NCI-H1694 treated with DMSO at 0.1 percent for 48 hours (cell line): ENCODE measurements at regions not wholly inside any gene's neighbourhood (a gene's known extent, or its start where the extent isn't known, plus 50 kb on each side); places are given as distances from the start of the nearest gene placed in this dataset.

Source experiments
- DNase-seq: peaks from one replicate; lab custom pipeline; 2025; lab: John Stamatoyannopoulos, UW

GRCh38 chr2:122873951-122874350 is 1118.5 kb downstream of the TSN start:
- no peak for DNase-seq

- no peak for DNase-seq
Measured at GRCh38 chr2:122875091-122875865, 1119.8 kb downstream of the TSN start.

DNA sequence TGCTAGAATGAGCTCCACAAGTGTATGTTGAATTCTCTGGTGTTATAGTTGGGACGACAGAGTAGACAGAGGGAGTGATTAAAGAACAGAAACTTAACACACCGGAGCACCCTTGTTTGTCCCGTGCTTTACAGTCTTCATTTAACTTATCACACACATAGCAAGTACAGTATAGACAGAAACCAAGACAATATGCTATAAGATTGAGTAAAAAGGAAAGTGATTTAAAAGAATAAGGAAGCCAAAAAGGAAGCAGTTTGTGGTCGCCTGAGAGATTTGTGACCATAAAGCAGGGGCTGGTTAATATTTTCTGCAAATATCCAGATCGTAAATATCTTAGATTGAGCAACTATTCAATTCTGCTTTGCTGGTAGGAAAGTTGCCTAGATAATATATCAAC is 1128.4 kb downstream of the TSN start:
- DNase-seq: no peak

DNA sequence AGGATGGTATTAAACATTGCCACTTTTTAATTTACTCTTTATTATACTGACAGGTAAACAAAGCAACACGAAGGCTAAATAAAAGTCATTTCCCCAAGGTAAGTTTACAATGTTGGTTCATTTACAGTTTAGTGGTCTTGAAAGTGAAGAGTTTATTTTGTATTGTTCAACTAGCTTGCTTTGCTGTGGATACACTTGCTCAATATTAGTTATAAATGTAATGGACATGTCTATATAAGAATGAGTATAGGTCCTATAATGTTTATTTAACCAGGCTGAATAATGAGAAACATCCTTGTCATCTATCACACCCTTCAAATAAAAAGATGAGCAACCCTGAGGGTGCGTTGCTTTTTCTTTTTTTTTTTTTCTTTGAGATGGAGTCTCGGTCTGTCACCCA is 1129.4 kb downstream of the TSN start:
- DNase-seq: no peak

- DNase-seq: no peak
Measured at GRCh38 chr2:122885436-122885835, 1130.0 kb downstream of the TSN start.

DNA sequence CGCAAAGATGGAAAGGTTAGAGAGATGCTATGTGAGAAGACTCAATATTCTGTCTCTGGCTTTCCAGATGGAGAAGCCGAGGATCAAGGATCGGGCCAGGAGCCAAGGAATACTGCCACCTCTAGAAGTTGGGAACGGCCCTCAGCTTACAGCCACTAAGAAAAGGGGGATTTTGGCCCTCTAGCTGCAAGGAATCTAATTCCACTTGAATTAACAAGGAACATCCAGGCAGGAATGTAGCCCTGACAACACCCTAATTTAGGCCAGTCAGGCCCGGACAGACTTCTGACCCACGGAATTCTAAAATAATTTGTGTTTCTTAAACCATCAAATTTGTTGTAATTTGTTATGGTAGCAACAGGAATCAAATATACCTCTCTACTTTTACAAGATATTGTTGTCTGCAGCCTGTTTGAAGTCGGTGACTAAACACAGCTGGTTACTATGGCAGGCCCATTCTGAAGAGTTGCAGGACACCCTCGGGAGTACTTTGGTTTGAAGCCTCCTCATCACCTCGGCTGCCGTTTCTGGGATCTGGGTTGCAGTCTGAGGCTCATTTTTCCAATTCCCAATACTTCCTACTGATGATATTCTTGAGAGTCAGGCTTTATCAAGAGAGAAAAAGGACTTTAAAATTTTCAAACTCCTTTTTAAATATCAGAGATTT is 1131.2 kb downstream of the TSN start:
- no peak for DNase-seq

DNA sequence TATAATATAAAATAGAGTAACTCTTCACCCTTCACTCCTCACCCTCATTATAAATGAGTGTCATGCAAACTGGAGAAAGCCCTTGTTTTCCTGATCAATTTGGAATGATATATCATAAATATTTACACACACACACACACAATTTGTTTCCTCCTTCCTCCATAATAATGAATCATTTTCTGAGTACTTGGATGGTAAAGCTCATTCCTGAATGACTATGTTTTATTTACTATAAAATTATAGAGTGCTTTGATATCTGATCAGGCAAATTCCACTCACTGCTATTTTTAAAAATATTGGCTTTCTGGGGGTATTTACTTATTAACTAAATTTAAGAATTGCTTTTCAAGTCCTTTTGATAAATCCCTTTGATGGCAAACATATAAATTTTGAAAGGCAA is 1125.5 kb upstream of the CNTNAP5 start:
- DNase-seq: no peak

DNA sequence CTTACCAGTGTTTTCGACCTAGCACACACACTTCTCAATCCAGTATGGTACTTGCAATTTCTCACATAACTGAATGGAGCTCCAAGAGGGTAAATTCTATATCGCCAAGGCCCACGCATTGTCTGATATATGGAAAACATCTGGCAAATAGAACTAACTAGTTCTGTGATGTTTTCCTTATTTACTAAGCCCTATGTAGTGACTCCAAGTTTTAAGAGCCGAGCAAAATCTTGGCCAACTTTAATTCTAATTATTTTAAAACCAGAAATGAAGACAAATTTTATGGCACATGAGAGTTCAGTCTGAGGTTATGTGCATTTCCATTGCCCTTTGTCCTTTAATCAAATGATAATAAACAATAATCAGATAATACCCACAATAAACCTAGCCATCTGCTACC is 1119.7 kb upstream of the CNTNAP5 start:
- DNase-seq: no peak

- DNase-seq: no peak
Measured at GRCh38 chr2:122908159-122908558, 1116.9 kb upstream of the CNTNAP5 start.

- DNase-seq: no peak
Measured at GRCh38 chr2:122927197-122927596, 1097.9 kb upstream of the CNTNAP5 start.

- no peak for DNase-seq
Measured at GRCh38 chr2:122927710-122928557, 1097.2 kb upstream of the CNTNAP5 start.

- no peak for DNase-seq
Measured at GRCh38 chr2:122929347-122929746, 1095.7 kb upstream of the CNTNAP5 start.

GRCh38 chr2:122935506-122935905 is 1089.6 kb upstream of the CNTNAP5 start:
- DNase-seq: no peak

DNA sequence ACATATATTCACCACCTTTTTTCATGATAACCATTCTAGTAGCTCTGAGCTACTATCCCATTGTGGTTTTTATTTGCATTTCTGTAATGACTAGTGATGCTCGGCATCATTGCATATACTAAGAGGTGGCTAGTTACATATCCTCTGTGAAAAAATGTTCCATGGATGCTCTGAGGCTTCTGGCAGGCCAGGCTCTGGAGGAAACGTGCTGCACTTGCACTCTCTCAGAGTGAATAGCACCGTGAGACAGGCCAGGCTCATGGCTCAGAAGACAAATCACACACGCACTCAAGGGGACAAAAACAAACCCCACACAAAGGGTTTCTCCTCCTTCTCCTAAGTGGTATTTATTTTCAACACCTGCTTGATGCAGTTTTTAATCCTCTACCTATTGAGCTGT is 1085.3 kb upstream of the CNTNAP5 start:
- DNase-seq: no peak

GRCh38 chr2:122949523-122949922 is 1075.6 kb upstream of the CNTNAP5 start:
- no peak for DNase-seq

DNA sequence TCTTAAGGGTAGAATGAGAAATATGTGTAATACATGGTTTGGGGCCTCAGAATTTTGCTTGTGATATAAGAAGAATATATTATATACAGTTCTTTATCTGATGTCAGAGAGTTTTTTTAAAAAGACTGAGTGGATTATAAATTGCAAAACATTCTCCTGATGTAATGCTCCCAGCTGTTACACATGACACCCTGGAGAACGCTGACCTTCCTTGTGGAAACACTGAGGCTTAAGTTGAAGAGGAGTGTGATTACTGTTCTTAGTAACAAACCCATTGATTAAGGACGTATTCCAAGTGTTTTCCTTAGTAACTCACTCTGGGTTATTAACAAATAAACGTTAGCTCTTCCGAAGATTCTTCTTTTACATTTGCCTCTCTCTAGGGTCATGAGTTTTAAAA is 1069.3 kb upstream of the CNTNAP5 start:
- DNase-seq: no peak

- peak; percentile 20 for DNase-seq
Measured at GRCh38 chr2:122960759-122961641, 1064.1 kb upstream of the CNTNAP5 start.

- no peak for DNase-seq
Measured at GRCh38 chr2:122966461-122966860, 1058.6 kb upstream of the CNTNAP5 start.

GRCh38 chr2:122977580-122977979 is 1047.5 kb upstream of the CNTNAP5 start:
- DNase-seq: no peak

- DNase-seq: peak; percentile 54
Measured at GRCh38 chr2:122980671-122981070, 1044.4 kb upstream of the CNTNAP5 start.

- DNase-seq: no peak
Measured at GRCh38 chr2:122982936-122983335, 1042.2 kb upstream of the CNTNAP5 start.
